Sigmoid colon (tissue), 3 donors: ENCODE measurements at regions not wholly inside any gene's neighbourhood (a gene's known extent, or its start where the extent isn't known, plus 50 kb on each side); places are given as distances from the start of the nearest gene placed in this dataset.

Source experiments
- POLR2A ChIP-seq, 2 donors: fragments of 450-650 bp; IDR thresholded peaks; one replicate each; pipeline ENCODE4 v1.6.1; 2016; ENCODE audit warnings: antibody characterized with exemption in 2 of 2, mild to moderate bottlenecking in 2 of 2, moderate library complexity in 2 of 2
- TF ChIP-seq, protein P1 (sequence below), 4 experiments: fragments of 450-650 bp in 3 of 4; fragments of 200-600 bp in 1 of 4; IDR thresholded peaks; one replicate each; pipeline ENCODE4 v1.5.1; 2016 to 2019; ENCODE audit warnings: antibody characterized with exemption in 4 of 4, mild to moderate bottlenecking in 3 of 4, moderate library complexity in 2 of 4

DNA sequence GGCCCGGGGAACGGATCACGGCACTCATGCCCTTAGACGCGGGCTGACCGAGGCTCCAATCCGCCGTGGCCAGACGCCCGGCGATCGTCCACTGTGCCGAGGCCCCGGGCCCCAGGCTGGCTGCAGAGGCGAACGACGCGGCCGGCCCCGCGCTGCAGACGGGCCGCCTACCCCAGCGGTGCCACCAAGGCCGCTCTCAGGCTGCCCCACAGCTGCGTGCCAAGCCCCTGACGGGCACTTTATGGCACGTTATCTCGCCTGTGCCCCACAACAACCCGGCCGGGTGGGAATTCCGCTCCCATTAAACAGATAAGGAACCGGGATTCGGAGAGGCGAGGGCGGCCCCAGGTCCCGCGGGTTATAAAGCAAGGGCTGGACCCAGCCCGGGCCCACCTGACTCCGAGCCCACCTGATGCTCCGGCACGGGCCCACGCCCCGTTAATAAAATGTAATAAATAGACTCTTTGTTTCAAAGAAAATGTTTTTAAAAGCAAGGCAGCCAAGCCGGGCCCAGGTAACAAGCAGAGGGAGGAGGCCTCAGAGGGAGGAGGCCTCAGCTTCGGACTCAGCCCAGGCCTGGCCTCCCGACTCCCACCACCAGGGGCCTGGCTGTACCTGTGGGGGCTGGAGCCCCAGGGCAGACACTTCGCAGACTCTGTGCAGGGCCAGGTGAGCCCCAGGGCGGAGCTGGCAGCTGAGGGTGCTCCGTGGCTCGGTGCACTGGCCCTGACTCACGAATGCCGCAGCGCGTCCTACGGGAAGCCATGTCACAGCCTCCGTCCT lies 79.7 kb downstream of the FOXL3 start:
- TF ChIP-seq, protein P1, sequence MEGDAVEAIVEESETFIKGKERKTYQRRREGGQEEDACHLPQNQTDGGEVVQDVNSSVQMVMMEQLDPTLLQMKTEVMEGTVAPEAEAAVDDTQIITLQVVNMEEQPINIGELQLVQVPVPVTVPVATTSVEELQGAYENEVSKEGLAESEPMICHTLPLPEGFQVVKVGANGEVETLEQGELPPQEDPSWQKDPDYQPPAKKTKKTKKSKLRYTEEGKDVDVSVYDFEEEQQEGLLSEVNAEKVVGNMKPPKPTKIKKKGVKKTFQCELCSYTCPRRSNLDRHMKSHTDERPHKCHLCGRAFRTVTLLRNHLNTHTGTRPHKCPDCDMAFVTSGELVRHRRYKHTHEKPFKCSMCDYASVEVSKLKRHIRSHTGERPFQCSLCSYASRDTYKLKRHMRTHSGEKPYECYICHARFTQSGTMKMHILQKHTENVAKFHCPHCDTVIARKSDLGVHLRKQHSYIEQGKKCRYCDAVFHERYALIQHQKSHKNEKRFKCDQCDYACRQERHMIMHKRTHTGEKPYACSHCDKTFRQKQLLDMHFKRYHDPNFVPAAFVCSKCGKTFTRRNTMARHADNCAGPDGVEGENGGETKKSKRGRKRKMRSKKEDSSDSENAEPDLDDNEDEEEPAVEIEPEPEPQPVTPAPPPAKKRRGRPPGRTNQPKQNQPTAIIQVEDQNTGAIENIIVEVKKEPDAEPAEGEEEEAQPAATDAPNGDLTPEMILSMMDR (IDR thresholded peaks at IDR 0.05) = no peak
- TF ChIP-seq POLR2A (IDR thresholded peaks at IDR 0.05) = no peak
